ENCODE measurements at regions not wholly inside any gene's neighbourhood (a gene's known extent, or its start where the extent isn't known, plus 50 kb on each side); places are given as distances from the start of the nearest gene placed in this dataset.

DNA sequence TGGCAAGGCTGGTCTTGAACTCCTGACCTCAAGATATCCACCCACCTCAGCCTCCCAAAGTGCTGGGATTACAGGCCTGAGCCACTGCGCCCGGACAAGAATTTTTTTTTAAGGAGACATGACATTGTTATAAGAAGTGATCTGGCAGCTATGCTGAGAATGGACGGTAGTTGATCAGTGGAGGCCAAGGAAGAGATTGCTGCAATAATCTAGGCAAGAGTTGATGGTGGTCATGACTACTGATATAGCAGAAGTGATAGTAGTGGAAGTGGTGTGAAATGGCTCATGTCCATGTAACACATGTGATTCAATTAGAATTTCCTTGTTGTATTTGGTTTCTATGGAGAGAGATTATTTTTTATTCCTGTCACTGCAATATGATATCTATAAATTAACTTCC lies 125.3 kb upstream of the CCN2 start:
- TF ChIP-seq, protein P1, sequence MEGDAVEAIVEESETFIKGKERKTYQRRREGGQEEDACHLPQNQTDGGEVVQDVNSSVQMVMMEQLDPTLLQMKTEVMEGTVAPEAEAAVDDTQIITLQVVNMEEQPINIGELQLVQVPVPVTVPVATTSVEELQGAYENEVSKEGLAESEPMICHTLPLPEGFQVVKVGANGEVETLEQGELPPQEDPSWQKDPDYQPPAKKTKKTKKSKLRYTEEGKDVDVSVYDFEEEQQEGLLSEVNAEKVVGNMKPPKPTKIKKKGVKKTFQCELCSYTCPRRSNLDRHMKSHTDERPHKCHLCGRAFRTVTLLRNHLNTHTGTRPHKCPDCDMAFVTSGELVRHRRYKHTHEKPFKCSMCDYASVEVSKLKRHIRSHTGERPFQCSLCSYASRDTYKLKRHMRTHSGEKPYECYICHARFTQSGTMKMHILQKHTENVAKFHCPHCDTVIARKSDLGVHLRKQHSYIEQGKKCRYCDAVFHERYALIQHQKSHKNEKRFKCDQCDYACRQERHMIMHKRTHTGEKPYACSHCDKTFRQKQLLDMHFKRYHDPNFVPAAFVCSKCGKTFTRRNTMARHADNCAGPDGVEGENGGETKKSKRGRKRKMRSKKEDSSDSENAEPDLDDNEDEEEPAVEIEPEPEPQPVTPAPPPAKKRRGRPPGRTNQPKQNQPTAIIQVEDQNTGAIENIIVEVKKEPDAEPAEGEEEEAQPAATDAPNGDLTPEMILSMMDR (IDR thresholded peaks at IDR 0.05; ENCODE audit: low read length) = no peak
- TF ChIP-seq EZH2 (optimal IDR thresholded peaks at IDR 0.05; ENCODE audit: low read depth, low read length) = no peak
- no peak for TF ChIP-seq EZH2phosphoT487 (IDR thresholded peaks at IDR 0.05; ENCODE audit: low read length)
- no peaks in the 10 kb centered on the region for H3F3A ChIP-seq (ENCODE audit: insufficient read depth, low read length)
- no peaks in the 10 kb centered on the region for H3K9me2 ChIP-seq (replicated peaks; ENCODE audit: insufficient read depth, low read length)
- no peak overlapping the region for H3K4me2 ChIP-seq (ENCODE audit: low read depth, low read length)
- no peaks in the 10 kb centered on the region for H3K36me3 ChIP-seq (replicated peaks; ENCODE audit: insufficient read depth, low read length)
- DNase-seq = no peak
- no peak overlapping the region for H3K27ac ChIP-seq (ENCODE audit: low read length)
- no peaks in the 10 kb centered on the region for H3K9me3 ChIP-seq (replicated peaks; ENCODE audit: insufficient read depth, low read length)
- H4K20me1 ChIP-seq (ENCODE audit: insufficient read depth, low read length) = no peaks in the 10 kb centered on the region
- H2AFZ ChIP-seq (ENCODE audit: low read length) = no peak overlapping the region
- no peaks in the 10 kb centered on the region for H3K4me1 ChIP-seq (ENCODE audit: low read length)
- H3K4me3 ChIP-seq (ENCODE audit: low read length) = no peak overlapping the region
- H3K27me3 ChIP-seq (replicated peaks; ENCODE audit: insufficient read depth, low read length) = no peaks in the 10 kb centered on the region
- H3K9ac ChIP-seq (ENCODE audit: low read length) = no peak overlapping the region
- no peaks in the 10 kb centered on the region for H3K79me2 ChIP-seq (ENCODE audit: low read length)

DNA sequence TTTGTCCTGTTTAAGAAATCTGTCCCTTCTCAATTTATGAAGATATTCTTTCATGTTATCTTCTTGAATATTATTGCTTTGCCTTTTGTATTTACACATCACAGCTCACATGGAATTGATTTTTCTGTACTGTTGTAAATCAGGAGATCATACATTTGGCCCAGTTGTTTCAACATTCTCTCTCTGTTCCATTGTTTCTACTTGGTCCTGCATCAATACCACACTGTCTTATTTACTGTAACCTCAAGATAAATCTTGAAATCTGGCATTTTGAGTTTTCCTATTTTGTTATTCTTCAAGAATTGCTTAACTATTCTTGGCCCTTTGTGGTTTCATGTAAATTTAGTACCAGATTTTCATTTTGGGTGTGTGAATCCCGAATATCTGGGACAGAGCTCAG lies 121.7 kb upstream of the CCN2 start:
- no peaks in the 10 kb centered on the region for H3K27me3 ChIP-seq (replicated peaks; ENCODE audit: insufficient read depth, low read length)
- no peak overlapping the region for H3K9ac ChIP-seq (ENCODE audit: low read length)
- 0 out of 2 replicates have a peak, but pooled peaks cover 4% of the 10 kb centered on the region for H3K4me1 ChIP-seq (ENCODE audit: low read length)
- H3K27ac ChIP-seq (ENCODE audit: low read length) = no peak overlapping the region
- no peaks in the 10 kb centered on the region for H4K20me1 ChIP-seq (ENCODE audit: insufficient read depth, low read length)
- no peaks in the 10 kb centered on the region for H3F3A ChIP-seq (ENCODE audit: insufficient read depth, low read length)
- no peak overlapping the region for H2AFZ ChIP-seq (ENCODE audit: low read length)
- H3K79me2 ChIP-seq (ENCODE audit: low read length) = no peaks in the 10 kb centered on the region
- H3K36me3 ChIP-seq (replicated peaks; ENCODE audit: insufficient read depth, low read length) = no peaks in the 10 kb centered on the region
- no peak overlapping the region for H3K4me2 ChIP-seq (ENCODE audit: low read depth, low read length)
- H3K4me3 ChIP-seq (ENCODE audit: low read length) = no peak overlapping the region
- DNase-seq = no peak
- no peaks in the 10 kb centered on the region for H3K9me2 ChIP-seq (replicated peaks; ENCODE audit: insufficient read depth, low read length)
- no peaks in the 10 kb centered on the region for H3K9me3 ChIP-seq (replicated peaks; ENCODE audit: insufficient read depth, low read length)
- TF ChIP-seq EZH2 (optimal IDR thresholded peaks at IDR 0.05; ENCODE audit: low read depth, low read length) (no peak), EZH2phosphoT487 (IDR thresholded peaks at IDR 0.05; ENCODE audit: low read length) (no peak)
- TF ChIP-seq, protein P1 (IDR thresholded peaks at IDR 0.05; ENCODE audit: low read length) = no peak

DNA sequence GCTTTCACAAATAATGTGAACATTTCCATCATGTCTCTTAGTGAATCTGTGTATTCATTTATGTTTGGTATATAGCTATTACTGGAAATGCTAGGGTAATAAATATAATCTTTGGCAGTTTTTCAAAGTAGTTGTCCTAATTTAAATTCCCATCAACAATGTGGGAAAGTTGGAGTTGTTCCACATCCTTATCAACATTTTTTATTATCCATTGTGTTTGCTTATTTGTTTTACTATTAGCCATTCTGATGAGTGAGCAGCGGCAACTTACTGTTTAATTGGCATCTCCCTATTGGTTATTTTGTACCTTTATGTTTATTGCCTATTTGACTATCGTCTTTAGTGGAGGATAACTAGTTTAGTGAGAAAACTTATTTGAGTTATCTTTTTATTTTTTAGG lies 121.1 kb upstream of the CCN2 start:
- Histone ChIP-seq H3K79me2 (ENCODE audit: low read length) (no peaks in the 10 kb centered on the region), H4K20me1 (ENCODE audit: insufficient read depth, low read length) (no peaks in the 10 kb centered on the region), H3K4me2 (ENCODE audit: low read depth, low read length) (no peak overlapping the region), H3K9me2 (replicated peaks; ENCODE audit: insufficient read depth, low read length) (no peaks in the 10 kb centered on the region), H3K4me1 (ENCODE audit: low read length) (0 out of 2 replicates have a peak, but pooled peaks cover 4% of the 10 kb centered on the region), H3K9me3 (replicated peaks; ENCODE audit: insufficient read depth, low read length) (no peaks in the 10 kb centered on the region), H2AFZ (ENCODE audit: low read length) (no peak overlapping the region), H3K4me3 (ENCODE audit: low read length) (no peak overlapping the region), H3F3A (ENCODE audit: insufficient read depth, low read length) (no peaks in the 10 kb centered on the region), H3K9ac (ENCODE audit: low read length) (no peak overlapping the region), H3K36me3 (replicated peaks; ENCODE audit: insufficient read depth, low read length) (no peaks in the 10 kb centered on the region), H3K27me3 (replicated peaks; ENCODE audit: insufficient read depth, low read length) (no peaks in the 10 kb centered on the region), H3K27ac (ENCODE audit: low read length) (no peak overlapping the region)
- no peak for TF ChIP-seq EZH2 (optimal IDR thresholded peaks at IDR 0.05; ENCODE audit: low read depth, low read length)
- TF ChIP-seq, protein P1 (IDR thresholded peaks at IDR 0.05; ENCODE audit: low read length) = no peak
- no peak for TF ChIP-seq EZH2phosphoT487 (IDR thresholded peaks at IDR 0.05; ENCODE audit: low read length)
- no peak for DNase-seq

Data from MM.1S (cell line).